WTC11 (cell line): ENCODE measurements at regions not wholly inside any gene's neighbourhood (a gene's known extent, or its start where the extent isn't known, plus 50 kb on each side); places are given as distances from the start of the nearest gene placed in this dataset.

Experiments
- FOXP1 ChIP-seq: sonication (generic); formaldehyde crosslinking; IDR thresholded peaks from 2 replicates; pipeline ENCODE4 v1.8.0; 2022; ENCODE audit warnings: missing genetic modification reagents, mild to moderate bottlenecking, moderate library complexity, borderline replicate concordance
- JUN ChIP-seq: sonication (generic); formaldehyde crosslinking; IDR thresholded peaks from 2 replicates; pipeline ENCODE4 v1.8.0; 2023; ENCODE audit warnings: mild to moderate bottlenecking, missing genetic modification reagents
- ZBTB21 ChIP-seq: sonication (generic); formaldehyde crosslinking; IDR thresholded peaks from 2 replicates; pipeline ENCODE4 v1.8.1; 2023; ENCODE audit warnings: mild to moderate bottlenecking, missing genetic modification reagents, borderline replicate concordance
- ZNF121 ChIP-seq: sonication (generic); formaldehyde crosslinking; IDR thresholded peaks from 2 replicates; pipeline ENCODE4 v1.8.0; 2023; ENCODE audit warnings: missing genetic modification reagents
- ZNF263 ChIP-seq: sonication (generic); formaldehyde crosslinking; IDR thresholded peaks from 2 replicates; pipeline ENCODE4 v1.8.1; 2022; ENCODE audit warnings: low read depth, mild to moderate bottlenecking, moderate library complexity, missing genetic modification reagents
- TF ChIP-seq, protein P1 (sequence below): fragments of 200-600 bp; IDR thresholded peaks from 2 replicates; pipeline ENCODE4 v1.8.0; 2022; ENCODE audit warnings: antibody characterized with exemption
- TF ChIP-seq, protein P2 (sequence below): sonication (generic); formaldehyde crosslinking; IDR thresholded peaks from 2 replicates; pipeline ENCODE4 v1.8.0; 2023; ENCODE audit warnings: mild to moderate bottlenecking, missing genetic modification reagents
- TF ChIP-seq, protein P3 (sequence below): sonication (generic); formaldehyde crosslinking; IDR thresholded peaks from 2 replicates; pipeline ENCODE4 v1.8.0; 2022; ENCODE audit warnings: mild to moderate bottlenecking, missing genetic modification reagents
- TF ChIP-seq, protein P4 (sequence below): sonication (generic); formaldehyde crosslinking; IDR thresholded peaks from 2 replicates; pipeline ENCODE4 v1.8.0; 2023; ENCODE audit warnings: missing genetic modification reagents
- TF ChIP-seq, protein P5 (sequence below): sonication (generic); formaldehyde crosslinking; IDR thresholded peaks from 2 replicates; pipeline ENCODE4 v1.8.1; 2022; ENCODE audit warnings: missing genetic modification reagents, borderline replicate concordance

DNA sequence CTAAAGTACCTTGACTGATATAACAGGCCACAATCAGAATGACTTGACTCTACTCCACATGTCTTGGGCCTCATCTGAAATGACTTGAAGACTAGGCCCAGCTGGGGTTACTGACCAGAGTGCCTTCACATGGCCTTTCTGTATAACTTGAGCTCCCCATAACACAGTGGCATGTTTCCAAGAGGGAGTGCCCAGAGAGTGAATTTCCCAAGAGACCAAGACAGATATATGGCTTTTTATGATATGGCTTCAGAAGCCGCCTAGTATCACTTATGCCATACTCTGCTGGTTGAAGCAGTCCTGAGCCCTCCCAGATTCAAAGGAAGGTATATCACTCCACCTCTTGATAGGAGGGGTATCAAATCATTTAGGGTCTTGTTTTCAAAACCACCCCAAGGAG is 357.5 kb upstream of the EEF2KMT start:
- TF ChIP-seq ZNF121 (no peak), FOXP1 (CRISPR knock-in tag) (no peak), ZNF263 (CRISPR knock-in tag) (no peak), JUN (no peak), ZBTB21 (no peak)
- TF ChIP-seq, protein P1, sequence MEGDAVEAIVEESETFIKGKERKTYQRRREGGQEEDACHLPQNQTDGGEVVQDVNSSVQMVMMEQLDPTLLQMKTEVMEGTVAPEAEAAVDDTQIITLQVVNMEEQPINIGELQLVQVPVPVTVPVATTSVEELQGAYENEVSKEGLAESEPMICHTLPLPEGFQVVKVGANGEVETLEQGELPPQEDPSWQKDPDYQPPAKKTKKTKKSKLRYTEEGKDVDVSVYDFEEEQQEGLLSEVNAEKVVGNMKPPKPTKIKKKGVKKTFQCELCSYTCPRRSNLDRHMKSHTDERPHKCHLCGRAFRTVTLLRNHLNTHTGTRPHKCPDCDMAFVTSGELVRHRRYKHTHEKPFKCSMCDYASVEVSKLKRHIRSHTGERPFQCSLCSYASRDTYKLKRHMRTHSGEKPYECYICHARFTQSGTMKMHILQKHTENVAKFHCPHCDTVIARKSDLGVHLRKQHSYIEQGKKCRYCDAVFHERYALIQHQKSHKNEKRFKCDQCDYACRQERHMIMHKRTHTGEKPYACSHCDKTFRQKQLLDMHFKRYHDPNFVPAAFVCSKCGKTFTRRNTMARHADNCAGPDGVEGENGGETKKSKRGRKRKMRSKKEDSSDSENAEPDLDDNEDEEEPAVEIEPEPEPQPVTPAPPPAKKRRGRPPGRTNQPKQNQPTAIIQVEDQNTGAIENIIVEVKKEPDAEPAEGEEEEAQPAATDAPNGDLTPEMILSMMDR: no peak
- TF ChIP-seq, protein P2, sequence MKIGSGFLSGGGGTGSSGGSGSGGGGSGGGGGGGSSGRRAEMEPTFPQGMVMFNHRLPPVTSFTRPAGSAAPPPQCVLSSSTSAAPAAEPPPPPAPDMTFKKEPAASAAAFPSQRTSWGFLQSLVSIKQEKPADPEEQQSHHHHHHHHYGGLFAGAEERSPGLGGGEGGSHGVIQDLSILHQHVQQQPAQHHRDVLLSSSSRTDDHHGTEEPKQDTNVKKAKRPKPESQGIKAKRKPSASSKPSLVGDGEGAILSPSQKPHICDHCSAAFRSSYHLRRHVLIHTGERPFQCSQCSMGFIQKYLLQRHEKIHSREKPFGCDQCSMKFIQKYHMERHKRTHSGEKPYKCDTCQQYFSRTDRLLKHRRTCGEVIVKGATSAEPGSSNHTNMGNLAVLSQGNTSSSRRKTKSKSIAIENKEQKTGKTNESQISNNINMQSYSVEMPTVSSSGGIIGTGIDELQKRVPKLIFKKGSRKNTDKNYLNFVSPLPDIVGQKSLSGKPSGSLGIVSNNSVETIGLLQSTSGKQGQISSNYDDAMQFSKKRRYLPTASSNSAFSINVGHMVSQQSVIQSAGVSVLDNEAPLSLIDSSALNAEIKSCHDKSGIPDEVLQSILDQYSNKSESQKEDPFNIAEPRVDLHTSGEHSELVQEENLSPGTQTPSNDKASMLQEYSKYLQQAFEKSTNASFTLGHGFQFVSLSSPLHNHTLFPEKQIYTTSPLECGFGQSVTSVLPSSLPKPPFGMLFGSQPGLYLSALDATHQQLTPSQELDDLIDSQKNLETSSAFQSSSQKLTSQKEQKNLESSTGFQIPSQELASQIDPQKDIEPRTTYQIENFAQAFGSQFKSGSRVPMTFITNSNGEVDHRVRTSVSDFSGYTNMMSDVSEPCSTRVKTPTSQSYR (CRISPR knock-in tag): no peak
- TF ChIP-seq, protein P3, sequence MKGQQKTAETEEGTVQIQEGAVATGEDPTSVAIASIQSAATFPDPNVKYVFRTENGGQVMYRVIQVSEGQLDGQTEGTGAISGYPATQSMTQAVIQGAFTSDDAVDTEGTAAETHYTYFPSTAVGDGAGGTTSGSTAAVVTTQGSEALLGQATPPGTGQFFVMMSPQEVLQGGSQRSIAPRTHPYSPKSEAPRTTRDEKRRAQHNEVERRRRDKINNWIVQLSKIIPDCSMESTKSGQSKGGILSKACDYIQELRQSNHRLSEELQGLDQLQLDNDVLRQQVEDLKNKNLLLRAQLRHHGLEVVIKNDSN (CRISPR knock-in tag): no peak
- TF ChIP-seq, protein P4, sequence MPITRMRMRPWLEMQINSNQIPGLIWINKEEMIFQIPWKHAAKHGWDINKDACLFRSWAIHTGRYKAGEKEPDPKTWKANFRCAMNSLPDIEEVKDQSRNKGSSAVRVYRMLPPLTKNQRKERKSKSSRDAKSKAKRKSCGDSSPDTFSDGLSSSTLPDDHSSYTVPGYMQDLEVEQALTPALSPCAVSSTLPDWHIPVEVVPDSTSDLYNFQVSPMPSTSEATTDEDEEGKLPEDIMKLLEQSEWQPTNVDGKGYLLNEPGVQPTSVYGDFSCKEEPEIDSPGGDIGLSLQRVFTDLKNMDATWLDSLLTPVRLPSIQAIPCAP: no peak
- TF ChIP-seq, protein P5, sequence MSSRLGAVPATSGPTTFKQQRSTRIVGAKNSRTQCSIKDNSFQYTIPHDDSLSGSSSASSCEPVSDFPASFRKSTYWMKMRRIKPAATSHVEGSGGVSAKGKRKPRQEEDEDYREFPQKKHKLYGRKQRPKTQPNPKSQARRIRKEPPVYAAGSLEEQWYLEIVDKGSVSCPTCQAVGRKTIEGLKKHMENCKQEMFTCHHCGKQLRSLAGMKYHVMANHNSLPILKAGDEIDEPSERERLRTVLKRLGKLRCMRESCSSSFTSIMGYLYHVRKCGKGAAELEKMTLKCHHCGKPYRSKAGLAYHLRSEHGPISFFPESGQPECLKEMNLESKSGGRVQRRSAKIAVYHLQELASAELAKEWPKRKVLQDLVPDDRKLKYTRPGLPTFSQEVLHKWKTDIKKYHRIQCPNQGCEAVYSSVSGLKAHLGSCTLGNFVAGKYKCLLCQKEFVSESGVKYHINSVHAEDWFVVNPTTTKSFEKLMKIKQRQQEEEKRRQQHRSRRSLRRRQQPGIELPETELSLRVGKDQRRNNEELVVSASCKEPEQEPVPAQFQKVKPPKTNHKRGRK (CRISPR knock-in tag): no peak; the same call in 1 of the 2 replicates
